ENCODE measurements at regions not wholly inside any gene's neighbourhood (a gene's known extent, or its start where the extent isn't known, plus 50 kb on each side); places are given as distances from the start of the nearest gene placed in this dataset.

DNA sequence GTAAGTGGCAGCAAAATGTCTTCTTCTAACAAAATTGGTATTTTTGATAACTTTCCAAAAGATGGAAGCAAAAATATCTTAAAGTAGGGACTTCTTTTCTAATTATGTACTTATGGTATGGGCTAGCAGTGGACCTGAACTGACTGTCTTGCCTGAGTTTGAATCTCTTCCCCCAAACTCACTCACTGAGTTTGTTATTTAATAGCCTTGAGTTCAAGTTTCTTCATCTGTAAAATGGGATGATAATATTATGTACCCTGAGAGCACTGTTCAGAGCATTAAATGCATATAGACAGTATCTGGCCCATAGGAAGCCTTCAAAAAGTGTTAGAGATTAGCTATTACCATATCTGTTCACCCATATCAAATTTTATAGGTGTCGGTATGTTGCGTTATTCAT, 210.4 kb upstream of the NUDT4 start:
- Histone ChIP-seq H3K27ac (no peak overlapping the region), H3K27me3 (no peaks in the 10 kb centered on the region), H3K4me1 (peaks cover 0 to 8% (median 3%) of the 10 kb centered on the region in 4 donors), H3K9me3 (no peaks in the 10 kb centered on the region), H3K4me3 (no peak overlapping the region), H3K36me3 (no peaks in the 10 kb centered on the region)
- no peak for TF ChIP-seq POLR2A (IDR thresholded peaks at IDR 0.05)
- TF ChIP-seq, protein P1, sequence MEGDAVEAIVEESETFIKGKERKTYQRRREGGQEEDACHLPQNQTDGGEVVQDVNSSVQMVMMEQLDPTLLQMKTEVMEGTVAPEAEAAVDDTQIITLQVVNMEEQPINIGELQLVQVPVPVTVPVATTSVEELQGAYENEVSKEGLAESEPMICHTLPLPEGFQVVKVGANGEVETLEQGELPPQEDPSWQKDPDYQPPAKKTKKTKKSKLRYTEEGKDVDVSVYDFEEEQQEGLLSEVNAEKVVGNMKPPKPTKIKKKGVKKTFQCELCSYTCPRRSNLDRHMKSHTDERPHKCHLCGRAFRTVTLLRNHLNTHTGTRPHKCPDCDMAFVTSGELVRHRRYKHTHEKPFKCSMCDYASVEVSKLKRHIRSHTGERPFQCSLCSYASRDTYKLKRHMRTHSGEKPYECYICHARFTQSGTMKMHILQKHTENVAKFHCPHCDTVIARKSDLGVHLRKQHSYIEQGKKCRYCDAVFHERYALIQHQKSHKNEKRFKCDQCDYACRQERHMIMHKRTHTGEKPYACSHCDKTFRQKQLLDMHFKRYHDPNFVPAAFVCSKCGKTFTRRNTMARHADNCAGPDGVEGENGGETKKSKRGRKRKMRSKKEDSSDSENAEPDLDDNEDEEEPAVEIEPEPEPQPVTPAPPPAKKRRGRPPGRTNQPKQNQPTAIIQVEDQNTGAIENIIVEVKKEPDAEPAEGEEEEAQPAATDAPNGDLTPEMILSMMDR (IDR thresholded peaks at IDR 0.05) = no peak
- no peak for TF ChIP-seq EP300 (IDR thresholded peaks at IDR 0.05)
- DNase-seq (ENCODE audit: low spot score in 2 of 2) = no peak
- 90 to 91% methylated on average over 2 of the region's 2 CpGs for whole genome bisulfite sequencing, 2 donors

DNA sequence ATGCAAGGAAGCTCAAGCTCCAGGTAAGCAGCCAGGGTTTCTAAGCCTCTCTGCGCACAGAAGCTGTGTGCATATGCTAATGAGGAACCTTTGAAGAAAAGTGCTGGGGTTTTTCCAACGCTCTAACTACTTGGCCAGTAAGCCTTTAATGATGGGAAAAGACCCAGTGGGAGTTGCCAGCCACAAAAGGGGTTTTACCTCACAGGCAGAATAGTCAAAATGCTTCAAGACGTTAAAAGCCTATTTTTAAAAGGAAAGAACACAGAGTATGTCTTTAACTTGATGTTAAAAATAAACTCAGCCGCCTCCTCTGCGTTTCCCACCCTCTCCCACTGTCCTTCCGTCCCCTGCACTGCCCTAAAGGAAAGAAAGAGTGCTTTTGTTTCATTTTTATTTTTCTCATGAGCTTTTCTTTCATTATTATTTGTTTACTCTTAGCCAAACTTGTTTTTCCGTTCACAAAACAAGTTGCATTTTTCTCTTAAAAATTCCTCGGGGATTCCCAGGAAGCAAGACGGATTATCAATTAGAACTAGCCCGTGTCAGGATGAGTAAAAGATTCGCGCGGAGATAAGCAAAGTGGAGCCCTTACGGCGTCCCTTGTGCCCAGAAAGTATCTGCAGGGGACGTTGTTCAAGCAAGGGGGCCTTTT, 209.8 kb upstream of the NUDT4 start:
- DNase-seq (ENCODE audit: low spot score in 2 of 2) = no peak
- H3K36me3 ChIP-seq = no peaks in the 10 kb centered on the region
- peaks cover 0 to 8% (median 3%) of the 10 kb centered on the region in 4 donors for H3K4me1 ChIP-seq
- H3K27me3 ChIP-seq = no peaks in the 10 kb centered on the region
- peak overlapping the region; percentile 22 to 47 (median 30) for H3K4me3 ChIP-seq
- H3K27ac ChIP-seq = no peak overlapping the region
- H3K9me3 ChIP-seq = no peaks in the 10 kb centered on the region
- no peak for TF ChIP-seq EP300 (IDR thresholded peaks at IDR 0.05)
- TF ChIP-seq POLR2A (IDR thresholded peaks at IDR 0.05) = no peak
- TF ChIP-seq, protein P1 (IDR thresholded peaks at IDR 0.05) = no peak
- WGBS, 2 donors = 17% methylated on average over 16 of the region's 16 CpGs

DNA sequence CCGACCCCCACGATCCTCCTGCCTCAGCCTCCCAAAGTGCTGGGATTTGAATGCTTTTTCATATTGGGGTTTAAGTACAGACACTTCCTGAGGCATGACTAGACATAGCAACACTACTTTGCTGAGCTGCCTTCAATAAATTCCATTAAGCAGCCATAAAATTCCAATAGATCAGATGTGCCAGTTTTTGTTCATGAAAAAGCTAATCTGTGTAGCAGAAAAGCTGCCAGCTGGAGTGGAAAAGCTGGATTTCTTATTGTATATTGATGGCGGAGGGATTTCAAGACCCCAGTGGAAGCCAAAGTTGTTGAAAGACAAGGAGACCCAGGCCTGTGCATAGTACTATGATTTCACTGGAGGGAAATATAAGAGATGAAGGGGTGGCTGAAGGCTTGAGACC, 209.0 kb upstream of the NUDT4 start:
- no peak for TF ChIP-seq POLR2A (IDR thresholded peaks at IDR 0.05)
- no peak for TF ChIP-seq EP300 (IDR thresholded peaks at IDR 0.05)
- TF ChIP-seq, protein P1 (IDR thresholded peaks at IDR 0.05) = no peak
- 89 to 91% methylated on average over 3 of the region's 3 CpGs for WGBS, 2 donors
- Histone ChIP-seq H3K4me1 (peaks cover 0 to 6% (median under 1%) of the 10 kb centered on the region in 4 donors), H3K36me3 (no peaks in the 10 kb centered on the region), H3K27me3 (no peaks in the 10 kb centered on the region), H3K9me3 (no peaks in the 10 kb centered on the region), H3K27ac (no peak overlapping the region), H3K4me3 (peak overlapping the region in 2 of 4 donors; percentile 22 to 23)
- no peak for DNase-seq (ENCODE audit: low spot score in 2 of 2)

DNA sequence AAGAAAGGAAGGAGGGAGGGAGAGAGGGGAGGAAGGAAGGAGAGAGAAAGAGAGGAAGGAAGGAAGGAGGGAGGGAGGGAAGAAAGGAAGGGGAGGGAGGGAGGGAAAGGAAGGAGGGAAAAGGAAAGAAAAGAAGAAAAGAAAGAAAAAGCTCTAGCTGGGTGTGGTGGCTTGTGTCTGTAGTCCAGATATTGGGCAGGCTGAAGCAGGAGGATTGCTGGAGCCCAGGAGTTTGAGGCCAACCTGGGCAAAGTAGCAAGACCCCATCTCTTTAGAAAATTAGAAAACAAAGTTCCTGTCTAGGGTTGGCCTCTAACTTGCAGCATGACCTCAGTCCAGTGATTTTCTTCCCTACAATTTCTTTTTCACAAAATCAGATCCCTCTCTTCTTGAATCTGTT, 208.2 kb upstream of the NUDT4 start:
- no peaks in the 10 kb centered on the region for H3K9me3 ChIP-seq
- H3K27ac ChIP-seq = no peak overlapping the region
- H3K27me3 ChIP-seq = no peaks in the 10 kb centered on the region
- no peaks in the 10 kb centered on the region for H3K36me3 ChIP-seq
- H3K4me1 ChIP-seq = peaks cover 0 to 6% (median 0%) of the 10 kb centered on the region in 4 donors
- TF ChIP-seq, protein P1 (IDR thresholded peaks at IDR 0.05) = no peak
- TF ChIP-seq POLR2A (IDR thresholded peaks at IDR 0.05) (no peak), EP300 (IDR thresholded peaks at IDR 0.05) (no peak)
- DNase-seq (ENCODE audit: low spot score in 2 of 2) = no peak
- H3K4me3 ChIP-seq = no peak overlapping the region

DNA sequence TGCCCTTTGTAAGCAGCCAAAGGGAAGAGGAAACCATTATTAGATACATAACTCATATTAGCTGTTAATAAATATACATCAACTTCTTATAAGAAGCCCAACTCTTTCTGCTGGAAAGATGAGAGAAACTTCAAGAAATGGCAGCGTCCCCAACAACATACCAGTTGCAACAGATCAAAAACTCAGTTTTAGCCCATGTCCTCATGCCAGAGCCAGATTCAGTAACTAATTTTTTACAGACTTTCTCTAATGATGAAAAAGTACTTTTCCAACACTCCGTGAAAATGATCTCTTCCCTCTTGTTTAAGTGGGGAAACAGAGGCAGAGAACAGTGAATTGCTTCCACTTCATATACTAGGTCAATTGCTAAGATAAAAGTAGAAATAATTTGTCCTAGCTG, 206.8 kb upstream of the NUDT4 start:
- no peak for TF ChIP-seq EP300 (IDR thresholded peaks at IDR 0.05)
- no peak overlapping the region for H3K27ac ChIP-seq
- no peaks in the 10 kb centered on the region for H3K9me3 ChIP-seq
- no peaks in the 10 kb centered on the region for H3K36me3 ChIP-seq
- WGBS, 2 donors = 88 to 95% methylated on average over 2 of the region's 2 CpGs
- no peaks in the 10 kb centered on the region for H3K27me3 ChIP-seq
- DNase-seq (ENCODE audit: low spot score in 2 of 2) = no peak
- H3K4me1 ChIP-seq = peaks cover 0 to 15% (median 3%) of the 10 kb centered on the region in 4 donors
- no peak overlapping the region for H3K4me3 ChIP-seq

Measured in tibial nerve (tissue), 4 donors.